ENCODE measurements at regions not wholly inside any gene's neighbourhood (a gene's known extent, or its start where the extent isn't known, plus 50 kb on each side); places are given as distances from the start of the nearest gene placed in this dataset.
"Not testable (repeated sequence)": the region's sequence is repeated elsewhere in the genome, so short reads cannot be mapped to it uniquely, and the experiment has no call there.

- DNase-seq (ENCODE audit: low read depth): no peak
These were observed 133.1 kb upstream of the TBCA start for GRCh38 chr5:77909237-77909636.

DNA sequence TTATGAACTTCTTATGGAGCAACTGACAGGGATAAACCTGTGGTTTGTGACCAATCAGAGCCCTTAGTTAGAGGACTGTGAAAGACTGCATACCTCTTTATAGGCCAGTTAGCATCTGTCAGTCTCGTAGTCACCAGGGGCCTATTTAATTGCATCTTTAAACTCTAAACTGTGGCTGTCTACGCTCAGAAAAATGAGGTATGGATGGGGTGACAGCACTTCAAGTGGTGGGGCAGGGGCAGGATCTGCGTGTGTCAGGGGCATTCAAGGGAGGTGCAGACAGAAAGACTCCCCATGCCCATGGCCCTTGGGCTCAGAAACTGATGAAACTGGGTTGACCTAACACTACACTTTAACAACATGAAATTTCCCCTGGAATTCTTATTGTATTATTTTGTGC lies 132.6 kb upstream of the TBCA start:
- no peak for DNase-seq (ENCODE audit: low read depth)

GRCh38 chr5:77907786-77908185 lies 131.6 kb upstream of the TBCA start:
- no peak for DNase-seq (ENCODE audit: low read depth)

GRCh38 chr5:77906806-77907205 lies 130.7 kb upstream of the TBCA start:
- no peak for DNase-seq (ENCODE audit: low read depth)

DNA sequence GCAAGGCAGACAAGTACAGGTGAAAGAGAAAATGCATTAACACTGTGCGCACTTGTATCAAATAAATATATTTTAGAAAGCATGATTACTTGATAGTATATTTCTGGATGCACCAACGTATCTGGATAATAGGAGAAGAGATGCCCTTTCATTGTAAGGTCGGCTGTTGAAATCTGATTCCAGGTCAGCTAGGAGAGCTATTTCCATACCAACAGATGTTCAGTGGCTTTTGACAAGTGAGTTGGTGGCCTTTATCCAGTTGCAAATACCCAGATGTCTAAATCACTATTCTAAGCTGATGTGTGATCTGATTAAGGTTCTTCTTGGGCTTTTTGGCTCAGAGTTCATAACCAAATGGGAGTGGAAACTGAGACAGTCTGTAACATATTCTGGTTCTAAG lies 128.2 kb upstream of the TBCA start:
- no peak for DNase-seq (ENCODE audit: low read depth)

GRCh38 chr5:77900691-77901090 lies 124.6 kb upstream of the TBCA start:
- DNase-seq (ENCODE audit: low read depth): no peak

DNA sequence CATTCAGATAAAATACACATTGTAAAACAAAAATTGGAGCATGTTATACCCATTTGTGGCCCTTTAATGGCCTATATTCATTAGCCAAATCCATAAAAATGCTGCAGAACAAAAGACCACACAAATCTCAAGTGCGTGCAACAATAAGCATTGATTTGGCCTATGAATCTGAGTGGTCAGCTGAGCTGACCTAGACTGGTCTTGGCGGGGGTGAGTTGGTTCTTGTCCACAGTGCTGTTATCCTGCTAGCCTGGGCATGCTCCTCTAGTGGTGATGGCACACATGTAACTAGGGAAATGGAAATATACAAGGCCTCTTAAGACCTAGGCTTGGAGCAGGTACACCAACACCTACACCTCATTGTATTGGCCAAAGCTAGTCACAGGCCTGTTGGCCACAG lies 122.2 kb upstream of the TBCA start:
- no peak for DNase-seq (ENCODE audit: low read depth)

DNA sequence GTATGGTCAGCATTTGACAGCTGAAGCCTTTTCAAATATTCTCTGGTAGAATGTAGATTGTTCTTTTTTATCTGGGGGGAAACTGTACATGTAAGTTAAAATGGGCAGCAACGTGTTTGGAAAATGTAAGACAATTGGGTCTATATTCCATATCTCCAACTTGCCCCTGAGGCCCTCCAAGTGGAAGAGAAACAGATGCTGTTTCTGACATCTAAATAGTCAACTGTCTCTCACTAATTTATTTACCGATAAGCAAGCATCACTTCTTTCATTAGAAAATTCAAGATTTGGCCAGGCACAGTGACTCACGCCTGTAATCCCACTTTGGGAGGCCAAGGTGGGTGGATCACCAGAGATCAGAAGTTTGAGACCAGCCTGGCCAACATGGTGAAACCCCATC lies 120.2 kb upstream of the TBCA start:
- DNase-seq (ENCODE audit: low read depth): no peak

DNA sequence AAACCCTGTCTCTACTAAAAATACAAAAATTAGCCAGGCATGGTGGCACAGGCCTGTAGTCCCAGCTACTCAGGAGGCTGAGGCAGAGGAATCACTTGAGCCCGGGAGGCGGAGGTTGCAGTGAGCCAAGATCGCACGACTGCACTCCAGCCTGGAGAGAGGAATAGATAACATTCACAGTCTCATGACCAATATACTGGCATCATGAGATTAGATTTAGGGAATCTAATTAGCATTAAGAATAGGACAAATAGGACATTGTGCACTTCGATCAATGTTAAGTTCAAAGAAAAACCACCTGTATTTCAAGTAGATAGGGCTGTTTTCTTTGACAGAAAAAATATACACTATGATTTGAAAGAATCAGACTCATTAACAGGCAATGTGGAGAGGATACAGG lies 118.0 kb upstream of the TBCA start:
- not testable (repeated sequence) for DNase-seq (ENCODE audit: low read depth)

GRCh38 chr5:77893225-77893860 lies 117.2 kb upstream of the TBCA start:
- DNase-seq (ENCODE audit: low read depth): peak; percentile 69

- no peak for DNase-seq (ENCODE audit: low read depth)
These were observed 116.2 kb upstream of the TBCA start for GRCh38 chr5:77892061-77893010.

- DNase-seq (ENCODE audit: low read depth): no peak
These were observed 109.4 kb upstream of the TBCA start for GRCh38 chr5:77885519-77885918.

- DNase-seq (ENCODE audit: low read depth): no peak
These were observed 106.6 kb upstream of the TBCA start for GRCh38 chr5:77882670-77883257.

GRCh38 chr5:77881528-77881927 lies 105.4 kb upstream of the TBCA start:
- DNase-seq (ENCODE audit: low read depth): no peak

- DNase-seq (ENCODE audit: low read depth): no peak
These were observed 101.6 kb upstream of the TBCA start for GRCh38 chr5:77877516-77878355.

DNA sequence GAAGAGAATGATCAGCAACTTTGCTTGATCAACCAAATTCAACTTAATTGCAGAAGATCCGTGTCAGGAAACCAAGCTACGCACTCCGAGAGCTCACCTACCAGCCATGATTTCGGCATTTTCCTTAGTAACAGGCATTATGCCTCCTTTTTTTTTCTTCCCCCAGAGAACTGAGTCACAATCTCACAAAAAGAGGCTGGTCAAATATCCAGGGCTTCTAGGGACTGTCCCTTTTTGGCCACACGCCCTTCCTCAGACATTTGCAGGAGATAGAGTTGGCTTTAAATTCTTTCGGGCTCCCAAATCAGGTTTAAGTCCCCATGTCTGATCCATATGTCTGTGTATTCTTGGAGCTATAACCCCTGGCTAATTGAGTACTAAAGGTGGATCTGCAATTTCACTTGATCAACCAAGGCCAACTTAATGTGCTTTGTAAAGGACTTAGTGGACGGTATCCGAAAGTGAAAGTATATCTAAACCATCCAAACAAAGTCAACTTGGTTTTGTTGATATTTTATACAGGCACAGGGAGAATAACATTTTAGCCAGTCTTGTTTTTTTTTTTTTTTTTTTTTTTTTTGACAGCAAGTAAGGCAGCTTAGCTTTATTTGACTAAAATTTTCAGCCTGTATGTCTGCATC lies 100.8 kb upstream of the TBCA start:
- no peak for DNase-seq (ENCODE audit: low read depth)

GRCh38 chr5:77876316-77876715 lies 100.2 kb upstream of the TBCA start:
- DNase-seq (ENCODE audit: low read depth): no peak

- DNase-seq (ENCODE audit: low read depth): no peak
These were observed 98.6 kb upstream of the TBCA start for GRCh38 chr5:77874691-77875090.

- no peak for DNase-seq (ENCODE audit: low read depth)
These were observed 97.1 kb upstream of the TBCA start for GRCh38 chr5:77873239-77873638.

- no peak for DNase-seq (ENCODE audit: low read depth)
These were observed 95.8 kb upstream of the TBCA start for GRCh38 chr5:77871946-77872345.

- DNase-seq (ENCODE audit: low read depth): no peak
These were observed 94.9 kb upstream of the TBCA start for GRCh38 chr5:77871016-77871415.

Measured in HS-27A (cell line).